Fibroblast of lung (primary cell): ENCODE measurements at regions not wholly inside any gene's neighbourhood (a gene's known extent, or its start where the extent isn't known, plus 50 kb on each side); places are given as distances from the start of the nearest gene placed in this dataset.

ENCODE experiments used
- DNase-seq, 2 donors: peaks; one replicate each; pipeline versions ENCODE4 v3.0.0 to v3.0.0-alpha.2; 2010; ENCODE audit warnings: low read depth in 2 of 2
- H2AFZ ChIP-seq: 2 replicates; pipeline ENCODE4 v1.5.1; 2012; ENCODE audit warnings: low read length, control low read depth, inconsistent platforms
- H3K27ac ChIP-seq: 2 replicates; pipeline ENCODE4 v1.5.1; 2011; ENCODE audit warnings: low read length, control low read depth; ENCODE audit not compliant: insufficient read depth
- H3K27me3 ChIP-seq: 2 replicates; pipeline ENCODE4 v1.5.1; 2011; ENCODE audit warnings: mild to moderate bottlenecking, low read length; ENCODE audit not compliant: control insufficient read depth, insufficient read depth
- H3K36me3 ChIP-seq: 2 replicates; pipeline ENCODE4 v1.5.1; 2011; ENCODE audit warnings: low read length; ENCODE audit not compliant: control insufficient read depth, insufficient read depth
- H3K4me1 ChIP-seq: 2 replicates; pipeline ENCODE4 v1.5.1; 2011; ENCODE audit warnings: low read length; ENCODE audit not compliant: control insufficient read depth, insufficient read depth; ENCODE audit errors: extremely low read depth
- H3K4me2 ChIP-seq: 2 replicates; pipeline ENCODE4 v1.5.1; 2011; ENCODE audit warnings: low read length, control low read depth; ENCODE audit not compliant: insufficient read depth; ENCODE audit errors: extremely low read depth
- H3K4me3 ChIP-seq, 4 experiments: fragments of 200-600 bp in 1 of 4; sonication (generic) in 1 of 4; replicated peaks in 1 of 4; 2 replicates each; pipeline ENCODE4 v1.5.1; 2011 to 2016; ENCODE audit warnings: low read length in 4 of 4, low read depth in 3 of 4, mild to moderate bottlenecking in 3 of 4, control low read depth in 2 of 4, inconsistent platforms in 1 of 4, mixed read lengths in 1 of 4; ENCODE audit not compliant: insufficient read depth in 1 of 4; ENCODE audit errors: control extremely low read depth in 1 of 4
- H3K79me2 ChIP-seq: 2 replicates; pipeline ENCODE4 v1.5.1; 2012; ENCODE audit warnings: mild to moderate bottlenecking, low read length, inconsistent platforms; ENCODE audit not compliant: control insufficient read depth, insufficient read depth
- H3K9ac ChIP-seq: 2 replicates; pipeline ENCODE4 v1.5.1; 2011; ENCODE audit warnings: mild to moderate bottlenecking, low read length, control low read depth; ENCODE audit not compliant: insufficient read depth
- H3K9me3 ChIP-seq: 2 replicates; pipeline ENCODE4 v1.5.1; 2012; ENCODE audit warnings: low read depth, low read length; ENCODE audit not compliant: control insufficient read depth, insufficient read depth
- H4K20me1 ChIP-seq: 2 replicates; pipeline ENCODE4 v1.5.1; 2011; ENCODE audit warnings: low read length; ENCODE audit not compliant: control insufficient read depth, insufficient read depth; ENCODE audit errors: extremely low read depth
- EZH2 ChIP-seq: IDR thresholded peaks from 2 replicates; pipeline ENCODE4 v1.5.1; 2012; ENCODE audit warnings: low read length, control low read depth, mild to moderate bottlenecking; ENCODE audit errors: missing control alignments
- TF ChIP-seq, protein P1 (sequence below), 2 donors: IDR thresholded peaks in 1 of 2; conservative IDR thresholded peaks in 1 of 2; 1 replicate in 1 of 2; 2 replicates in 1 of 2; pipeline ENCODE4 v1.5.1; 2011 to 2012; ENCODE audit warnings: low read length in 2 of 2, control low read depth in 1 of 2, inconsistent platforms in 1 of 2, low read depth in 1 of 2, mild to moderate bottlenecking in 1 of 2

DNA sequence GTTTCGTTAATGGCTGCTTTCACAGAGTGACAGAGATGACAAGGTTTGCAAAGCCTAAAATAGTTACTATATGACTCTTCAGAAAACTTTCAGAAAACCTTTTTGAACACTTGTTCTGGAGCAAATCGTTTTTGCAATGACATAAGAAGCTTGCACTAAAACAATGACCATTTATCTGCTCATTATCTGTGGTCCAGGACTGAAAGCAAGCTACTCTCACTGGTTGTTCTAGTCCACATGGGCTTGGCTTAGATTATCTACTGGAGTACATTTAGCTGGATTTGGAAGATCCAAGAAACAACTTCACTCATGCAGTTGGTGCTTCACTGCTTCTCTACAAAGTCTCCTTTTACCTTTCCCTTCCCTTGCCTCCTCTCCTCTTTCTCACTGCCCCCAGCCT is 1836.4 kb upstream of the AGA start:
- Histone ChIP-seq H3K79me2 (no peaks in the 10 kb centered on the region), H3K9ac (no peak overlapping the region), H3K36me3 (no peaks in the 10 kb centered on the region), H3K27me3 (no peaks in the 10 kb centered on the region), H3K4me3 (no peak overlapping the region), H3K4me1 (no peaks in the 10 kb centered on the region), H3K27ac (no peak overlapping the region), H3K4me2 (no peak overlapping the region), H4K20me1 (no peaks in the 10 kb centered on the region), H3K9me3 (no peaks in the 10 kb centered on the region), H2AFZ (no peak overlapping the region)
- DNase-seq = no peak
- TF ChIP-seq, protein P1, sequence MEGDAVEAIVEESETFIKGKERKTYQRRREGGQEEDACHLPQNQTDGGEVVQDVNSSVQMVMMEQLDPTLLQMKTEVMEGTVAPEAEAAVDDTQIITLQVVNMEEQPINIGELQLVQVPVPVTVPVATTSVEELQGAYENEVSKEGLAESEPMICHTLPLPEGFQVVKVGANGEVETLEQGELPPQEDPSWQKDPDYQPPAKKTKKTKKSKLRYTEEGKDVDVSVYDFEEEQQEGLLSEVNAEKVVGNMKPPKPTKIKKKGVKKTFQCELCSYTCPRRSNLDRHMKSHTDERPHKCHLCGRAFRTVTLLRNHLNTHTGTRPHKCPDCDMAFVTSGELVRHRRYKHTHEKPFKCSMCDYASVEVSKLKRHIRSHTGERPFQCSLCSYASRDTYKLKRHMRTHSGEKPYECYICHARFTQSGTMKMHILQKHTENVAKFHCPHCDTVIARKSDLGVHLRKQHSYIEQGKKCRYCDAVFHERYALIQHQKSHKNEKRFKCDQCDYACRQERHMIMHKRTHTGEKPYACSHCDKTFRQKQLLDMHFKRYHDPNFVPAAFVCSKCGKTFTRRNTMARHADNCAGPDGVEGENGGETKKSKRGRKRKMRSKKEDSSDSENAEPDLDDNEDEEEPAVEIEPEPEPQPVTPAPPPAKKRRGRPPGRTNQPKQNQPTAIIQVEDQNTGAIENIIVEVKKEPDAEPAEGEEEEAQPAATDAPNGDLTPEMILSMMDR (conservative IDR thresholded peaks at IDR 0.05 in 1 of 2, IDR thresholded peaks at IDR 0.05 in 1 of 2; ENCODE audit: low read depth in 1 of 2, low read length in 2 of 2) = no peak
- TF ChIP-seq EZH2 = no peak

DNA sequence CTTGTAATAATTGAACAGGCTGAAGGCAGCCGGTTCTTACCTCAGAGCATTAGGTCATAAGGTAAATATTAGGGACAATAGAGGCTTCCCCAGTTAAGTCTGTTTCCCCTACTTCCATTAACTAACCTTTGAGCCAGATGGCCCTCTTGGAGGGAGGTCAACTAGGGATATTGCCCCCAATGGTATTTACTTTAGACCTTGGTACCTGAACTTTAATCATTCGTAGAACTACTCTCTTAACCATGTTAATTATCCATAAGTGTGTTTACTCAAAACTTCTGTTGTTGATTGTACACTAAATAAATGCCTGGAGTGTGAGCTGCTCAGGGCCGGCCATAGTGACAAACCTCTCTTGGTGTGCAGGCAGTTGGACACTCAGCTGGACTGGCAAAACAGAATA is 1843.5 kb upstream of the AGA start:
- no peaks in the 10 kb centered on the region for H3K79me2 ChIP-seq
- H3K36me3 ChIP-seq = no peaks in the 10 kb centered on the region
- H4K20me1 ChIP-seq = no peaks in the 10 kb centered on the region
- no peaks in the 10 kb centered on the region for H3K27me3 ChIP-seq
- H3K4me1 ChIP-seq = no peaks in the 10 kb centered on the region
- no peak overlapping the region for H2AFZ ChIP-seq
- H3K4me2 ChIP-seq = no peak overlapping the region
- DNase-seq = no peak
- H3K9me3 ChIP-seq = no peaks in the 10 kb centered on the region
- H3K9ac ChIP-seq = no peak overlapping the region
- H3K27ac ChIP-seq = no peak overlapping the region
- TF ChIP-seq, protein P1 (conservative IDR thresholded peaks at IDR 0.05 in 1 of 2, IDR thresholded peaks at IDR 0.05 in 1 of 2; ENCODE audit: low read depth in 1 of 2, low read length in 2 of 2) = no peak
- no peak for TF ChIP-seq EZH2
- no peak overlapping the region for H3K4me3 ChIP-seq

DNA sequence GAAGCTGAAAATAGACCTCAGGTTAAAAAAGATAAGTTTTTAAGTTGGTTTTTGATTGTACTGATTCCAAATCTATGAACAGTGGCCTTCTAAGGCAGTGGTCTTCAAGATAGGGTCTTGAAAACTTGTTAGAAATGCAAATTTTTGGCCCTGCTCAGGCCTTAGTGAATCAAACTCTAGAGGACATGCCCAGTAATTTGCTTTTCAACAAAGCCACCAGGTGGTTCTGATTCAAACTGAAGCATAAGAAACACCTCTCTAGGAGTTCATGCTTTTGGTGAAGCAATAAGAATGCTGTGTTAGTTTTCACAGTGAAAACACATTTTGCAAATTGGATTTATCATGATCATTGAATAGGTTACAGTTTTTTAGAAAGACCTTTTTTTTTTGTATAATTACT is 1849.4 kb upstream of the AGA start:
- no peak for DNase-seq
- Histone ChIP-seq H3K36me3 (no peaks in the 10 kb centered on the region), H3K79me2 (no peaks in the 10 kb centered on the region), H3K9me3 (no peaks in the 10 kb centered on the region), H3K27ac (no peak overlapping the region), H3K9ac (no peak overlapping the region), H3K27me3 (no peaks in the 10 kb centered on the region), H4K20me1 (no peaks in the 10 kb centered on the region), H3K4me2 (no peak overlapping the region), H3K4me3 (no peak overlapping the region), H3K4me1 (no peaks in the 10 kb centered on the region), H2AFZ (no peak overlapping the region)
- no peak for TF ChIP-seq EZH2
- TF ChIP-seq, protein P1 (conservative IDR thresholded peaks at IDR 0.05 in 1 of 2, IDR thresholded peaks at IDR 0.05 in 1 of 2; ENCODE audit: low read depth in 1 of 2, low read length in 2 of 2) = no peak
